HCT116 (cell line): ENCODE measurements at regions not wholly inside any gene's neighbourhood (a gene's known extent, or its start where the extent isn't known, plus 50 kb on each side); places are given as distances from the start of the nearest gene placed in this dataset.

ENCODE experiments used
- ATAC-seq: fragments of 200-7000 bp; cut with Tn5 transposase; 2 replicates; pipeline ENCODE4 v1.9.1; 2020; ENCODE audit warnings: mild to moderate bottlenecking, moderate library complexity
- BruUV-seq: library from RNA; stranded (reverse); fragments of 400-500 nt; replicated peaks from 2 replicates; lab custom pipeline; 2021; lab: Mats Ljungman, UMichigan
- CTCF ChIA-PET: fragments of 300-600 bp; sonication (Branson Sonifier 250); formaldehyde crosslinking; loops from one replicate; lab custom pipeline; 2021; ENCODE audit warnings: antibody characterized with exemption; lab: Charles Lee
- POLR2A ChIA-PET: fragments of 300-600, 350-600 bp; sonication (Branson Sonifier 250); formaldehyde crosslinking; loops from one replicate; lab custom pipeline; 2021; ENCODE audit warnings: antibody characterized with exemption; lab: Charles Lee
- RAD21 ChIA-PET, 2 experiments: fragments of 300-600 bp; sonication (Branson Sonifier 250); formaldehyde crosslinking; loops; one replicate each; lab custom pipeline; 2023; ENCODE audit warnings: low total read pairs in 2 of 2; ENCODE audit not compliant: uncharacterized antibody in 2 of 2, unreplicated experiment in 2 of 2, low non-redundant PET in 1 of 2; lab: Charles Lee
- DNase-seq: peaks from one replicate; pipeline ENCODE4 v3.0.0-alpha.2; 2010; ENCODE audit warnings: low read depth, low spot score
- H2AFZ ChIP-seq: fragments of 200-600 bp; shearing (Covaris generic), sonication (generic); 2 replicates; pipeline ENCODE4 v1.6.1; 2017; ENCODE audit warnings: low read depth, mixed run types, mixed read lengths, antibody characterized with exemption, low read length; ENCODE audit not compliant: poor library complexity, severe bottlenecking
- H3K27ac ChIP-seq: 2 replicates; pipeline ENCODE4 v1.5.1; 2012; ENCODE audit warnings: low read depth, low read length
- H3K27me3 ChIP-seq: fragments of 200-600 bp; sonication (generic); 2 replicates; pipeline ENCODE4 v1.6.1; 2016; ENCODE audit warnings: mixed run types, low read length, mixed read lengths; ENCODE audit not compliant: insufficient read depth
- H3K36me3 ChIP-seq, 2 experiments: fragments of 200-500 bp in 1 of 2; fragments of 200-600 bp in 1 of 2; sonication (Bioruptor generic) in 1 of 2; sonication (generic) in 1 of 2; 2 replicates each; pipeline versions ENCODE4 v1.5.1 to v1.6.1; 2014 to 2016; ENCODE audit warnings: low read length in 2 of 2, inconsistent platforms in 1 of 2, mixed read lengths in 1 of 2, mixed run types in 1 of 2; ENCODE audit not compliant: insufficient read depth in 2 of 2, control insufficient read depth in 1 of 2
- H3K4me1 ChIP-seq, 2 experiments: fragments of 200-600 bp in 1 of 2; sonication (generic) in 1 of 2; 2 replicates each; pipeline versions ENCODE4 v1.5.1 to v1.6.1; 2012 to 2017; ENCODE audit warnings: low read length in 2 of 2, inconsistent platforms in 1 of 2, mild to moderate bottlenecking in 1 of 2, mixed read lengths in 1 of 2, mixed run types in 1 of 2, moderate library complexity in 1 of 2; ENCODE audit not compliant: insufficient read depth in 2 of 2, control insufficient read depth in 1 of 2
- H3K4me2 ChIP-seq: fragments of 200-600 bp; sonication (generic); 2 replicates; pipeline ENCODE4 v1.6.1; 2017; ENCODE audit warnings: mixed run types, low read length, mixed read lengths
- H3K4me3 ChIP-seq, 2 experiments: fragments of 200-600 bp in 1 of 2; sonication (generic) in 1 of 2; replicated peaks in 1 of 2; 2 replicates each; pipeline ENCODE4 v1.5.1; 2011 to 2016; ENCODE audit warnings: low read length in 2 of 2, control low read depth in 1 of 2, low read depth in 1 of 2, mild to moderate bottlenecking in 1 of 2, mixed read lengths in 1 of 2, mixed run types in 1 of 2
- H3K79me2 ChIP-seq: fragments of 200-600 bp; sonication (generic); 2 replicates; pipeline ENCODE4 v1.6.1; 2017; ENCODE audit warnings: mild to moderate bottlenecking, mixed run types, low read length, moderate library complexity, mixed read lengths; ENCODE audit not compliant: insufficient read depth
- H3K9ac ChIP-seq: fragments of 200-600 bp; sonication (generic); 2 replicates; pipeline ENCODE4 v1.6.1; 2016; ENCODE audit warnings: low read length, mixed read lengths
- H3K9me2 ChIP-seq: fragments of 200-600 bp; sonication (generic), shearing (Covaris generic); 2 replicates; pipeline ENCODE4 v1.6.1; 2017; ENCODE audit warnings: mixed run types, mild to moderate bottlenecking, moderate library complexity; ENCODE audit not compliant: insufficient read depth
- H3K9me3 ChIP-seq, 2 experiments: fragments of 200-500 bp in 1 of 2; fragments of 200-600 bp in 1 of 2; sonication (Bioruptor generic) in 1 of 2; sonication (generic) in 1 of 2; 2 replicates each; pipeline ENCODE4 v1.6.1; 2014 to 2017; ENCODE audit warnings: low read length in 2 of 2, mixed read lengths in 2 of 2, inconsistent platforms in 1 of 2, low read depth in 1 of 2, mild to moderate bottlenecking in 1 of 2, mixed run types in 1 of 2, moderate library complexity in 1 of 2; ENCODE audit not compliant: control insufficient read depth in 1 of 2, insufficient read depth in 1 of 2
- H4K20me1 ChIP-seq: fragments of 200-600 bp; sonication (generic), shearing (Covaris generic); 2 replicates; pipeline ENCODE4 v1.6.1; 2017; ENCODE audit warnings: mixed run types, mild to moderate bottlenecking, moderate library complexity; ENCODE audit not compliant: insufficient read depth
- FOSL1 ChIP-seq: IDR thresholded peaks from 2 replicates; pipeline ENCODE4 v1.6.1; 2012; ENCODE audit warnings: low read depth
- RAD21 ChIP-seq: IDR thresholded peaks from 2 replicates; pipeline ENCODE4 v1.6.1; 2012; ENCODE audit warnings: low read depth, mild to moderate bottlenecking
- TCF7L2 ChIP-seq: IDR thresholded peaks from 2 replicates; pipeline ENCODE4 v1.7.0; 2011; ENCODE audit warnings: borderline replicate concordance, inconsistent platforms; ENCODE audit not compliant: insufficient read depth, insufficient read length; ENCODE audit errors: extremely low read depth
- intact Hi-C: fragments of 100-400 bp; cut with micrococcal nuclease; formaldehyde crosslinking; loops from 2 replicates; pipeline ENCODE4 v1.10.0; 2022
- TF ChIP-seq, protein P1 (sequence below): IDR thresholded peaks from 2 replicates; pipeline ENCODE4 v1.6.1; 2011; ENCODE audit warnings: mild to moderate bottlenecking, low read length, moderate library complexity; ENCODE audit not compliant: insufficient replicate concordance; ENCODE audit errors: extremely low read depth
- TF ChIP-seq, protein P2 (sequence below), 3 experiments: fragments of 200-600 bp in 1 of 3; sonication (generic) in 1 of 3; IDR thresholded peaks in 2 of 3; conservative IDR thresholded peaks in 1 of 3; 2 replicates each; pipeline ENCODE4 v1.5.1; 2012 to 2017; ENCODE audit warnings: low read depth in 2 of 3, low read length in 2 of 3, antibody characterized with exemption in 1 of 3, borderline replicate concordance in 1 of 3, control low read depth in 1 of 3, mild to moderate bottlenecking in 1 of 3, mixed read lengths in 1 of 3, mixed run types in 1 of 3, moderate library complexity in 1 of 3; ENCODE audit not compliant: insufficient read depth in 1 of 3

DNA sequence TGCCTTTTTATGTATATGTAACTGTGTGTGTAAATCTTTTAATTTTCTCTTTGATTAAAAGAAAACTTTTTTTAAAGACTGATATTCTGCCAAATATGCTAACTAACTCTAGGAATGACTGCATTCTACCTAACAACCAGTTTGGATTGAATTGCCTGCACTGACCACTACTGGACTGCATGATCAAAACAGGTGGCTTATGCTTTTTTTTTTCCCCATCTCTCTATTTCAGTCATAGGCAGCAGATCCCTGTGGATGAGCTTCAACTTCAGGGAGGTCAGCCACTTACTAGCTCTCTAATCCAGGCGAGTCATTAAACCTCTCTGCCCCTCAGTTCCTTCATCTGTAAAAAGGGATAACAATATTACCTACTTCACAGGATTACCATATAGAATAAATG lies 138.6 kb upstream of the SERTAD2 start:
- Histone ChIP-seq H3K36me3 (no peaks in the 10 kb centered on the region), H3K27me3 (no peaks in the 10 kb centered on the region)
- intact Hi-C loops = no loop called here
- POLR2A ChIA-PET = interaction anchor here (0.8 to 1.2 kb wide), 2 partner anchors 22 to 139 kb away, joined by 3 read pairs; partner anchors contain the start of gene SERTAD2
- RAD21 ChIA-PET = interaction anchor here in 1 of 2 experiments (0.6 kb wide), 1 partner anchor 38 kb away, joined by 3 read pairs; no protein-coding TSS in a partner anchor
- DNase-seq = no peak
- ATAC-seq = peak; percentile 77
- TF ChIP-seq, protein P1, sequence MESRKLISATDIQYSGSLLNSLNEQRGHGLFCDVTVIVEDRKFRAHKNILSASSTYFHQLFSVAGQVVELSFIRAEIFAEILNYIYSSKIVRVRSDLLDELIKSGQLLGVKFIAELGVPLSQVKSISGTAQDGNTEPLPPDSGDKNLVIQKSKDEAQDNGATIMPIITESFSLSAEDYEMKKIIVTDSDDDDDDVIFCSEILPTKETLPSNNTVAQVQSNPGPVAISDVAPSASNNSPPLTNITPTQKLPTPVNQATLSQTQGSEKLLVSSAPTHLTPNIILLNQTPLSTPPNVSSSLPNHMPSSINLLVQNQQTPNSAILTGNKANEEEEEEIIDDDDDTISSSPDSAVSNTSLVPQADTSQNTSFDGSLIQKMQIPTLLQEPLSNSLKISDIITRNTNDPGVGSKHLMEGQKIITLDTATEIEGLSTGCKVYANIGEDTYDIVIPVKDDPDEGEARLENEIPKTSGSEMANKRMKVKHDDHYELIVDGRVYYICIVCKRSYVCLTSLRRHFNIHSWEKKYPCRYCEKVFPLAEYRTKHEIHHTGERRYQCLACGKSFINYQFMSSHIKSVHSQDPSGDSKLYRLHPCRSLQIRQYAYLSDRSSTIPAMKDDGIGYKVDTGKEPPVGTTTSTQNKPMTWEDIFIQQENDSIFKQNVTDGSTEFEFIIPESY = no peak
- TF ChIP-seq FOSL1 (no peak; the same call in 1 of the 2 replicates), TCF7L2 (no peak), RAD21 (peak; percentile 69)
- TF ChIP-seq, protein P2, sequence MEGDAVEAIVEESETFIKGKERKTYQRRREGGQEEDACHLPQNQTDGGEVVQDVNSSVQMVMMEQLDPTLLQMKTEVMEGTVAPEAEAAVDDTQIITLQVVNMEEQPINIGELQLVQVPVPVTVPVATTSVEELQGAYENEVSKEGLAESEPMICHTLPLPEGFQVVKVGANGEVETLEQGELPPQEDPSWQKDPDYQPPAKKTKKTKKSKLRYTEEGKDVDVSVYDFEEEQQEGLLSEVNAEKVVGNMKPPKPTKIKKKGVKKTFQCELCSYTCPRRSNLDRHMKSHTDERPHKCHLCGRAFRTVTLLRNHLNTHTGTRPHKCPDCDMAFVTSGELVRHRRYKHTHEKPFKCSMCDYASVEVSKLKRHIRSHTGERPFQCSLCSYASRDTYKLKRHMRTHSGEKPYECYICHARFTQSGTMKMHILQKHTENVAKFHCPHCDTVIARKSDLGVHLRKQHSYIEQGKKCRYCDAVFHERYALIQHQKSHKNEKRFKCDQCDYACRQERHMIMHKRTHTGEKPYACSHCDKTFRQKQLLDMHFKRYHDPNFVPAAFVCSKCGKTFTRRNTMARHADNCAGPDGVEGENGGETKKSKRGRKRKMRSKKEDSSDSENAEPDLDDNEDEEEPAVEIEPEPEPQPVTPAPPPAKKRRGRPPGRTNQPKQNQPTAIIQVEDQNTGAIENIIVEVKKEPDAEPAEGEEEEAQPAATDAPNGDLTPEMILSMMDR (IDR thresholded peaks at IDR 0.05 in 2 of 3, conservative IDR thresholded peaks at IDR 0.05 in 1 of 3; ENCODE audit: borderline replicate concordance in 1 of 3, insufficient read depth in 1 of 3, low read depth in 2 of 3, low read length in 2 of 3) = peak; percentile 25 to 55 (median 39); a peak in 4 of 6 replicates
- TF ChIP-seq, all 23 proteins: peak for 2
- Histone ChIP-seq H3K4me3 (no peak overlapping the region), H3K9me3 (no peaks in the 10 kb centered on the region), H3K9ac (no peak overlapping the region), H3K79me2 (no peaks in the 10 kb centered on the region), H2AFZ (no peak overlapping the region), H4K20me1 (no peaks in the 10 kb centered on the region), H3K9me2 (no peaks in the 10 kb centered on the region), H3K27ac (no peak overlapping the region), H3K4me1 (peaks cover 6 to 20% of the 10 kb centered on the region in 2 experiments), H3K4me2 (no peak overlapping the region)
- CTCF ChIA-PET = interaction anchor here (0.7 to 1.8 kb wide), 6 partner anchors 12 to 205 kb away, joined by 3 to 4 read pairs (median 4); no protein-coding TSS in a partner anchor
- no TSS peak for BruUV-seq
